Keratinocyte (primary cell): ENCODE measurements at regions not wholly inside any gene's neighbourhood (a gene's known extent, or its start where the extent isn't known, plus 50 kb on each side); places are given as distances from the start of the nearest gene placed in this dataset.

Experiments used
- DNase-seq: peaks from one replicate; pipeline ENCODE4 v3.0.0-alpha.2; 2011; ENCODE audit warnings: low read depth, missing footprints, low spot score
- FAIRE-seq: peaks from 2 replicates; lab custom pipeline; 2011; peaks lifted over from hg19 to GRCh38; lab: Jason Lieb, UNC
- H2AFZ ChIP-seq: 2 replicates; pipeline ENCODE4 v1.6.0; 2012; ENCODE audit warnings: low read length, control low read depth, inconsistent platforms; ENCODE audit not compliant: control insufficient read depth
- H3K27ac ChIP-seq: 2 replicates; pipeline ENCODE4 v1.5.1; 2011; ENCODE audit warnings: low read length; ENCODE audit not compliant: control insufficient read depth, insufficient read depth
- H3K27me3 ChIP-seq: 3 replicates; pipeline ENCODE4 v1.6.0; 2011; ENCODE audit warnings: low read length; ENCODE audit not compliant: control insufficient read depth, insufficient read depth; ENCODE audit errors: extremely low read depth
- H3K36me3 ChIP-seq, 2 experiments: 2 replicates in 1 of 2; 3 replicates in 1 of 2; pipeline ENCODE4 v1.5.1; 2011; ENCODE audit warnings: low read length in 2 of 2, mild to moderate bottlenecking in 1 of 2; ENCODE audit not compliant: control insufficient read depth in 2 of 2, insufficient read depth in 2 of 2; ENCODE audit errors: extremely low read depth in 1 of 2
- H3K4me1 ChIP-seq: 3 replicates; pipeline ENCODE4 v1.5.1; 2011; ENCODE audit warnings: low read length; ENCODE audit not compliant: control insufficient read depth, insufficient read depth; ENCODE audit errors: extremely low read depth
- H3K4me2 ChIP-seq: 3 replicates; pipeline ENCODE4 v1.6.0; 2011; ENCODE audit warnings: low read depth, low read length; ENCODE audit not compliant: control insufficient read depth, insufficient read depth; ENCODE audit errors: extremely low read depth
- H3K4me3 ChIP-seq, 3 experiments: fragments of 200-600 bp in 1 of 3; sonication (generic) in 1 of 3; 2 replicates in 2 of 3; 3 replicates in 1 of 3; pipeline ENCODE4 v1.5.1; 2011 to 2016; ENCODE audit warnings: low read length in 3 of 3, mild to moderate bottlenecking in 3 of 3, control low read depth in 2 of 3, inconsistent platforms in 1 of 3, low read depth in 1 of 3, mixed read lengths in 1 of 3, mixed run types in 1 of 3, moderate library complexity in 1 of 3; ENCODE audit not compliant: control insufficient read depth in 2 of 3, insufficient read depth in 2 of 3; ENCODE audit errors: extremely low read depth in 1 of 3
- H3K79me2 ChIP-seq: 2 replicates; pipeline ENCODE4 v1.6.0; 2012; ENCODE audit warnings: low read length; ENCODE audit not compliant: control insufficient read depth, insufficient read depth
- H3K9ac ChIP-seq: 3 replicates; pipeline ENCODE4 v1.6.0; 2011; ENCODE audit warnings: low read length; ENCODE audit not compliant: control insufficient read depth, insufficient read depth; ENCODE audit errors: extremely low read depth
- H3K9me1 ChIP-seq: 3 replicates; pipeline ENCODE4 v1.6.0; 2011; ENCODE audit warnings: low read length; ENCODE audit not compliant: control insufficient read depth, insufficient read depth; ENCODE audit errors: extremely low read depth
- H3K9me3 ChIP-seq: 2 replicates; pipeline ENCODE4 v1.5.1; 2012; ENCODE audit warnings: low read depth, low read length; ENCODE audit not compliant: control insufficient read depth
- H4K20me1 ChIP-seq: 3 replicates; pipeline ENCODE4 v1.6.0; 2011; ENCODE audit warnings: low read length; ENCODE audit not compliant: control insufficient read depth, insufficient read depth; ENCODE audit errors: extremely low read depth
- EZH2 ChIP-seq: IDR thresholded peaks from one replicate; pipeline ENCODE4 v1.6.1; 2012; ENCODE audit warnings: inconsistent platforms, mild to moderate bottlenecking, low read length, moderate library complexity
- dilution Hi-C: fragments of 300-500 bp; cut with MboI; formaldehyde crosslinking; loops from one replicate; pipeline ENCODE4 v1.7.0; 2020; ENCODE audit warnings: low sequenced_read_pairs; ENCODE audit not compliant: extremely low pct_ligation_motif_present
- TF ChIP-seq, protein P1 (sequence below), 3 experiments: IDR thresholded peaks in 1 of 3; conservative IDR thresholded peaks in 1 of 3; optimal IDR thresholded peaks in 1 of 3; 2 replicates in 2 of 3; 3 replicates in 1 of 3; pipeline versions ENCODE3 to v1.5.1; 2011; ENCODE audit warnings: low read length in 3 of 3, mild to moderate bottlenecking in 3 of 3, moderate library complexity in 2 of 3, control low read depth in 1 of 3, inconsistent platforms in 1 of 3; ENCODE audit not compliant: insufficient read depth in 2 of 3; ENCODE audit errors: extremely low read depth in 1 of 3

DNA sequence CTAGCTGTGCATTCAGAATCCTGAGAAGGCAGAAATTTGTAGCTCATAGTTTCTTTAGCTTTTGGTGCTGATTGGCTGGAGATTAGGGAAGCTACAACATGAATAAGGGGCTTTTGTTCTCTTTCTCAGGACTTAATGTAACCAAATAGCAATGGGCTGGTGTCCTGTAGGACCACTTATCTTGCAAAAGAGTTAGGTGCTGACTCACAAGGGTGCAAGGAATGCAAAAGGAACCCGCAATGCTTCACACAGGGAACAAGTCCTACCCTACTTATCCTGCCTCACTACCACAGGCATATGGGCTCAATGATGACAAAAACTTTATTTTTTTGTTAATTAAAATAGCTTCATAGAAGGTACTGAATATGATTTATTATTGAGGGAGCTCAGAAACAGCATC is 541.5 kb downstream of the AMY1C start:
- no peak overlapping the region for H2AFZ ChIP-seq
- no peaks in the 10 kb centered on the region for H3K79me2 ChIP-seq
- H3K9me3 ChIP-seq: no peaks in the 10 kb centered on the region
- no peak for DNase-seq
- no peak for TF ChIP-seq EZH2
- TF ChIP-seq, protein P1, sequence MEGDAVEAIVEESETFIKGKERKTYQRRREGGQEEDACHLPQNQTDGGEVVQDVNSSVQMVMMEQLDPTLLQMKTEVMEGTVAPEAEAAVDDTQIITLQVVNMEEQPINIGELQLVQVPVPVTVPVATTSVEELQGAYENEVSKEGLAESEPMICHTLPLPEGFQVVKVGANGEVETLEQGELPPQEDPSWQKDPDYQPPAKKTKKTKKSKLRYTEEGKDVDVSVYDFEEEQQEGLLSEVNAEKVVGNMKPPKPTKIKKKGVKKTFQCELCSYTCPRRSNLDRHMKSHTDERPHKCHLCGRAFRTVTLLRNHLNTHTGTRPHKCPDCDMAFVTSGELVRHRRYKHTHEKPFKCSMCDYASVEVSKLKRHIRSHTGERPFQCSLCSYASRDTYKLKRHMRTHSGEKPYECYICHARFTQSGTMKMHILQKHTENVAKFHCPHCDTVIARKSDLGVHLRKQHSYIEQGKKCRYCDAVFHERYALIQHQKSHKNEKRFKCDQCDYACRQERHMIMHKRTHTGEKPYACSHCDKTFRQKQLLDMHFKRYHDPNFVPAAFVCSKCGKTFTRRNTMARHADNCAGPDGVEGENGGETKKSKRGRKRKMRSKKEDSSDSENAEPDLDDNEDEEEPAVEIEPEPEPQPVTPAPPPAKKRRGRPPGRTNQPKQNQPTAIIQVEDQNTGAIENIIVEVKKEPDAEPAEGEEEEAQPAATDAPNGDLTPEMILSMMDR (optimal IDR thresholded peaks at IDR 0.05 in 1 of 3, IDR thresholded peaks at IDR 0.05 in 1 of 3, conservative IDR thresholded peaks at IDR 0.05 in 1 of 3; ENCODE audit: extremely low read depth in 1 of 3, insufficient read depth in 2 of 3, low read length in 3 of 3): no peak
- no peak for FAIRE-seq
- dilution Hi-C loops: no loop called here
- no peak overlapping the region for H3K27ac ChIP-seq
- H3K4me2 ChIP-seq: no peak overlapping the region
- H3K36me3 ChIP-seq: no peaks in the 10 kb centered on the region
- H3K27me3 ChIP-seq: no peaks in the 10 kb centered on the region
- no peaks in the 10 kb centered on the region for H4K20me1 ChIP-seq
- H3K9me1 ChIP-seq: no peaks in the 10 kb centered on the region
- no peak overlapping the region for H3K9ac ChIP-seq
- no peaks in the 10 kb centered on the region for H3K4me1 ChIP-seq
- no peak overlapping the region for H3K4me3 ChIP-seq

DNA sequence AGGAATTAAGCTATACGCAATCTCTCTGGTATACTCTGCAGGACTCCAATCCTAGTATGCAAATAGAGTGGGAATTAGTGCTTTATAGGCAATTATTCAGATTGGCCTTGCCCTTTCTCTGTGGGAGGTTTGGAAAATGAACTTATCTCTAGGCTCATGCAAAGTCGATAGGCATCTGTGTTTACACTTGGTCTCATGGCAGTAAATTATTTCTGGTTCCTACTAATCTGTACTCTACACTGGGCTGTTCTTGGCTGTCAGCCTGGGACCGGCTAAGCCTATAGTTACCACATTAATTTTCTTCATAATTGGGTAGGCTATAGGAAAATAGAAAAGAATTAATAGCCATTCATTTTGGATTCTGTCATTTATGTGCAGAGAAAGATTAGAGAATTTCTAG is 544.6 kb downstream of the AMY1C start:
- no peak overlapping the region for H3K4me3 ChIP-seq
- no peaks in the 10 kb centered on the region for H4K20me1 ChIP-seq
- DNase-seq: no peak
- H3K4me2 ChIP-seq: no peak overlapping the region
- no peaks in the 10 kb centered on the region for H3K27me3 ChIP-seq
- no peaks in the 10 kb centered on the region for H3K9me3 ChIP-seq
- H3K36me3 ChIP-seq: no peaks in the 10 kb centered on the region
- H3K9ac ChIP-seq: no peak overlapping the region
- dilution Hi-C loops: no loop called here
- H3K9me1 ChIP-seq: no peaks in the 10 kb centered on the region
- no peaks in the 10 kb centered on the region for H3K4me1 ChIP-seq
- FAIRE-seq: no peak
- H2AFZ ChIP-seq: no peak overlapping the region
- H3K79me2 ChIP-seq: no peaks in the 10 kb centered on the region
- H3K27ac ChIP-seq: no peak overlapping the region
- TF ChIP-seq, protein P1 (optimal IDR thresholded peaks at IDR 0.05 in 1 of 3, IDR thresholded peaks at IDR 0.05 in 1 of 3, conservative IDR thresholded peaks at IDR 0.05 in 1 of 3; ENCODE audit: extremely low read depth in 1 of 3, insufficient read depth in 2 of 3, low read length in 3 of 3): no peak
- no peak for TF ChIP-seq EZH2
